MM.1S (cell line): ENCODE measurements at regions not wholly inside any gene's neighbourhood (a gene's known extent, or its start where the extent isn't known, plus 50 kb on each side); places are given as distances from the start of the nearest gene placed in this dataset.

Source experiments
- CTCF ChIP-seq: fragments of 300-600 bp; sonication (generic); IDR thresholded peaks from 2 replicates; pipeline ENCODE4 v1.5.1; 2016; ENCODE audit warnings: antibody characterized with exemption, low read length, mixed read lengths
- EZH2 ChIP-seq: fragments of 300-600 bp; sonication (generic); optimal IDR thresholded peaks from 2 replicates; pipeline ENCODE3; 2017; ENCODE audit warnings: low read depth, mild to moderate bottlenecking, antibody characterized with exemption, low read length, mixed read lengths

GRCh38 chr7:53398566-53398965, 363.1 kb downstream of the POM121L12 start:
- TF ChIP-seq EZH2 (no peak), CTCF (no peak)
